Esophagus (tissue), 2 donors: ENCODE measurements at regions not wholly inside any gene's neighbourhood (a gene's known extent, or its start where the extent isn't known, plus 50 kb on each side); places are given as distances from the start of the nearest gene placed in this dataset.

Experiments
- H3K27ac ChIP-seq, 2 donors: one replicate each; pipeline ENCODE4 v1.5.1; 2013; ENCODE audit warnings: low read depth in 2 of 2, mild to moderate bottlenecking in 2 of 2, inconsistent platforms in 1 of 2, low read length in 1 of 2, moderate library complexity in 1 of 2
- H3K27me3 ChIP-seq, 2 donors: one replicate each; pipeline ENCODE4 v1.6.1; 2013; ENCODE audit warnings: low read length in 2 of 2, control low read depth in 1 of 2, mild to moderate bottlenecking in 1 of 2; ENCODE audit not compliant: insufficient read depth in 2 of 2, control insufficient read depth in 1 of 2
- H3K36me3 ChIP-seq, 2 donors: one replicate each; pipeline ENCODE4 v1.6.1; 2013; ENCODE audit warnings: low read length in 1 of 2; ENCODE audit not compliant: control insufficient read depth in 2 of 2, insufficient read depth in 2 of 2
- H3K4me1 ChIP-seq, 2 donors: one replicate each; pipeline ENCODE4 v1.6.1; 2013; ENCODE audit warnings: low read length in 1 of 2; ENCODE audit not compliant: control insufficient read depth in 2 of 2, insufficient read depth in 2 of 2
- H3K4me3 ChIP-seq, 2 donors: one replicate each; pipeline ENCODE4 v1.5.1; 2013; ENCODE audit warnings: low read length in 2 of 2, mild to moderate bottlenecking in 2 of 2, low read depth in 1 of 2, moderate library complexity in 1 of 2
- H3K9me3 ChIP-seq, 2 donors: one replicate each; pipeline ENCODE4 v1.6.1; 2013; ENCODE audit warnings: mild to moderate bottlenecking in 2 of 2, low read depth in 1 of 2, low read length in 1 of 2, moderate library complexity in 1 of 2; ENCODE audit not compliant: control insufficient read depth in 2 of 2, insufficient read depth in 1 of 2
- WGBS, 2 donors: extraction: QIAGEN DNeasy Blood & Tissue Kit; methylation state at CpG; one replicate each; pipeline ENCODE4 v1.1.7; 2013; 5-methylcytosine and 5-hydroxymethylcytosine counted together
- donor health status: healthy with polysubstance abuse.
- donor health status: Bipolar disorder and iron deficiency.

DNA sequence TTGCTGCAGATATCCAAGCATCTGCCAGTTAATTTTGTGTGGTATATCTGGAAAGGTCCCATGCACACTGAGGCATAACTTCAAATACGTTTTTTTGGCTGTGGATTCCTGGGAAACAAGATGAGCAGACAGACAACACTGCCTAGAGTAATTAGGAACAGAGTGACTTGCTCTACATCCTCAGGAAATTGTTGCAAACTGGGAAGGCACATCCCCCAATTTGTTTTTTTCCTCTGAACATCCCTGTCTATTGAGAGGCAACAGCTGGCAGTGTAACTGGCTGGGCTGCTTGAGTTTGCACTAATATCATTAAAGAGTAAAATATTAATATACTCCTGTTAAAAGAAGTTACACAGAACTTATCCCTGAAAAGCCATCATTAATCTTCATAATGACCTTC is 207.7 kb upstream of the SLIT2 start:
- no peak overlapping the region for H3K4me3 ChIP-seq
- H3K9me3 ChIP-seq = no peaks in the 10 kb centered on the region
- 8 to 9% methylated on average over 1 of the region's 1 CpG for WGBS, 2 donors
- H3K36me3 ChIP-seq = no peaks in the 10 kb centered on the region
- H3K4me1 ChIP-seq = no peaks in the 10 kb centered on the region
- H3K27me3 ChIP-seq = no peaks in the 10 kb centered on the region
- no peak overlapping the region for H3K27ac ChIP-seq

GRCh38 chr4:20042769-20043168 is 208.9 kb upstream of the SLIT2 start:
- no peak overlapping the region for H3K4me3 ChIP-seq
- H3K4me1 ChIP-seq = no peaks in the 10 kb centered on the region
- H3K36me3 ChIP-seq = no peaks in the 10 kb centered on the region
- H3K9me3 ChIP-seq = no peaks in the 10 kb centered on the region
- no peaks in the 10 kb centered on the region for H3K27me3 ChIP-seq
- no peak overlapping the region for H3K27ac ChIP-seq
- WGBS, 2 donors = 80 to 81% methylated on average over 4 of the region's 4 CpGs

DNA sequence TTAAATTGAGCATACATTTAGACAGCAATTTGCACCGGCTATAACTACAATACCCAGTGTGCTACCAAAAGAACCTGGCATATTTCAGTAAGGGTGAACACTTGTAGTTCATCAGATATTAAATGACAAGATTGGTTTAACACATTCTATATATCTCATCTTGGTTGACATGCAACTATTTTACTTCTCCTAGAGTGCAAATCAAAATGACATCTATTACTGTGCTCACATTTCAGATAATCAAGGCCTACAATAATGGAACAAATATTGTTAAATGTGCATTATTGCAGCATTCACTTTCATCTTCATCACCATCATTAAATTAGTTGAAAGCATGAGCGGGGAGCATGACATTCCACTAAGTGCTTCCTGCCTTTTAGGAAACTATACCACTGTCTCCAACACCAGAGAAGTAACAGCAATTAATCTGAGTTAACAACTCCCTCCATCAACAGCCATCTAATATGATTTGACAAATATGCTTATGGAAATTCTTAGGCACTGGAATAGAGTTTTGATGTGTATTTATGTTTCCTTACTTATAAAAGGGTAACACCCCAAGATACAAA is 209.8 kb upstream of the SLIT2 start:
- no peaks in the 10 kb centered on the region for H3K27me3 ChIP-seq
- 92 to 93% methylated on average over 2 of the region's 2 CpGs for WGBS, 2 donors

GRCh38 chr4:20037745-20038144 is 214.0 kb upstream of the SLIT2 start:
- H3K4me3 ChIP-seq = no peak overlapping the region
- WGBS, 2 donors = 68 to 72% methylated on average over 3 of the region's 3 CpGs
- no peak overlapping the region for H3K27ac ChIP-seq
- no peaks in the 10 kb centered on the region for H3K4me1 ChIP-seq
- no peaks in the 10 kb centered on the region for H3K9me3 ChIP-seq
- no peaks in the 10 kb centered on the region for H3K27me3 ChIP-seq
- H3K36me3 ChIP-seq = no peaks in the 10 kb centered on the region

More for the DNA sequence above, 209.8 kb upstream of the SLIT2 start:
- Histone ChIP-seq H3K36me3 (no peaks in the 10 kb centered on the region), H3K4me3 (no peak overlapping the region), H3K27ac (no peak overlapping the region), H3K9me3 (no peaks in the 10 kb centered on the region), H3K4me1 (no peaks in the 10 kb centered on the region)

- Histone ChIP-seq H3K27ac (no peak overlapping the region), H3K4me3 (no peak overlapping the region), H3K36me3 (no peaks in the 10 kb centered on the region), H3K4me1 (no peaks in the 10 kb centered on the region), H3K27me3 (no peaks in the 10 kb centered on the region), H3K9me3 (no peaks in the 10 kb centered on the region)
These were observed 221.6 kb upstream of the SLIT2 start for GRCh38 chr4:20030108-20030507.

GRCh38 chr4:20028645-20029044 is 223.1 kb upstream of the SLIT2 start:
- Histone ChIP-seq H3K4me3 (no peak overlapping the region), H3K4me1 (no peaks in the 10 kb centered on the region), H3K27ac (no peak overlapping the region), H3K36me3 (no peaks in the 10 kb centered on the region), H3K27me3 (no peaks in the 10 kb centered on the region), H3K9me3 (no peaks in the 10 kb centered on the region)
- WGBS, 2 donors = 56 to 59% methylated on average over 4 of the region's 4 CpGs

DNA sequence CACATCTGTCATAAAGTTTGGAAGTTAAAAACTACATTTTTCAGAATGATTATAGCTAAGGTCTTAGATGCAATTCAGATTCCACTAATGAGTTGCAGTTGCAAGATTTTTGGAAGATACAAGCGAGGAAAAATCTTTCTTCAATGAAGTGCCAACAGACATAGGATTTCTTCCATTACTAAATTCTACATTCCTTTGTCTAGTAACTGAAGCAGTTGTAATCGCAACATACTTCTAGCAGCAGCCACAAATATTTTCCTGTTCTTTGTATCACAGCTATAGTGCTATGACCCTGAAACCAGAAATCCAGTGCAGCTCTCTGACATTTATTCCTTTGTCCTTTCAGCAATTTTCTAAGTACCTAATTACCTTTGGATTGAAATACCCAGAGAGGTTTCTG is 225.2 kb upstream of the SLIT2 start:
- 74 to 75% methylated on average over 2 of the region's 2 CpGs for WGBS, 2 donors
- Histone ChIP-seq H3K9me3 (no peaks in the 10 kb centered on the region), H3K4me3 (no peak overlapping the region), H3K27ac (no peak overlapping the region), H3K36me3 (no peaks in the 10 kb centered on the region), H3K4me1 (no peaks in the 10 kb centered on the region), H3K27me3 (no peaks in the 10 kb centered on the region)

DNA sequence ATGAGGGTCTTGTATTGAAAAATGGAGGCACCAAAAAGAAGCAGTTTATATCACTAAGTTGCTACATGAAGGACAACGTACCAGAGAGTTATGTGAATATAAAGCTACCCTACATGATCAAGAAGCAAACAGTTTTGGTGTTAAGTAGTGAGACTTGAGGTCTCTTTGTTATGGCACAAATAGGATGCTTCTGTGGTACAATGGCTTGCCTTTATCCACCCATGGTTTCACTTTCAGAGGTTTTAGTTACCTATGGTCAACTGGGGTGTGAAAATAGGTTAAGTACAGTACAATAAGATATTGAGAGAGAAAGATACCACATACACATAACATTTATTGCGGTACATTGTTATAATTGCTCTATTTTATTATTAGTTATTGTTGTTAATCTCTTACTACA is 229.2 kb upstream of the SLIT2 start:
- WGBS, 2 donors = 83 to 85% methylated on average over 2 of the region's 2 CpGs
- no peaks in the 10 kb centered on the region for H3K4me1 ChIP-seq
- no peaks in the 10 kb centered on the region for H3K27me3 ChIP-seq
- H3K4me3 ChIP-seq = no peak overlapping the region
- H3K27ac ChIP-seq = no peak overlapping the region
- H3K36me3 ChIP-seq = no peaks in the 10 kb centered on the region
- H3K9me3 ChIP-seq = no peaks in the 10 kb centered on the region

- Histone ChIP-seq H3K27ac (no peak overlapping the region), H3K9me3 (no peaks in the 10 kb centered on the region), H3K4me1 (no peaks in the 10 kb centered on the region), H3K4me3 (no peak overlapping the region), H3K27me3 (no peaks in the 10 kb centered on the region), H3K36me3 (no peaks in the 10 kb centered on the region)
- WGBS, 2 donors = 73 to 83% methylated on average over 2 of the region's 2 CpGs
These were observed 231.6 kb upstream of the SLIT2 start for GRCh38 chr4:20020056-20020455.

GRCh38 chr4:20019310-20020015 is 232.2 kb upstream of the SLIT2 start:
- H3K27ac ChIP-seq = no peak overlapping the region
- no peaks in the 10 kb centered on the region for H3K27me3 ChIP-seq
- no peaks in the 10 kb centered on the region for H3K4me1 ChIP-seq
- H3K9me3 ChIP-seq = no peaks in the 10 kb centered on the region
- H3K36me3 ChIP-seq = no peaks in the 10 kb centered on the region
- no peak overlapping the region for H3K4me3 ChIP-seq
- WGBS, 2 donors = 87 to 88% methylated on average over 4 of the region's 4 CpGs
